ENCODE measurements at regions not wholly inside any gene's neighbourhood (a gene's known extent, or its start where the extent isn't known, plus 50 kb on each side); places are given as distances from the start of the nearest gene placed in this dataset.

GRCh38 chr3:194769020-194769643, 83.4 kb downstream of the FAM43A start:
- TF ChIP-seq TAF1 (IDR thresholded peaks at IDR 0.05; ENCODE audit: borderline replicate concordance, low read depth, low read length): no peak
- no peak for TF ChIP-seq POLR2AphosphoS5 (IDR thresholded peaks at IDR 0.05; ENCODE audit: low read depth, low read length)
- no peak for TF ChIP-seq POLR2A (IDR thresholded peaks at IDR 0.05; ENCODE audit: low read depth, low read length)
